ENCODE measurements at regions not wholly inside any gene's neighbourhood (a gene's known extent, or its start where the extent isn't known, plus 50 kb on each side); places are given as distances from the start of the nearest gene placed in this dataset.

DNA sequence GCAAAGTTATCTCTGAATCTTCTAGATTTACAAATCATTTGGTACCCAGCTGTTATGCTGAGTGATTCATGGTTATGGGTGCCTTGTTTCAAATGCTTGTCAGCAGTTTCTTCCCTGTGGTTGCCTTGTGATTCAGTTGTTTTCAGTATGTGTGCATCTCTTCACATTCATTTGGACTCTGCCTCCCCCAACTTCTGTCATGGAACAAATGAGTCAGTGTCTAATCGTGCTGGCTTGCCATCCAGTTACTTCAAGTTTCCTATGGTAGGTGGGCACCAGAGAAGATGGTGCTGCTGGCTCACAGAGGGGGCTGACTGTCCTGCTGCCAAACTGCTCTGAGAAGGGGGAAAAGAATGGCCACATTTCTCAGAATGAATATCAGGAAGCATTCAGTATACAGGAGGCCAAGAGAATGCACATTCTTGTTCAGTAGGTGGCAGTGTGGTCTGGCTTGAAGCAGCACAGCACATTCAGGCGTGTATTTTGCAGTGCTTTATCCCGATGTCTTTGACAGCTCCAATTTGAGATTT lies 260.9 kb downstream of the GLUD2 start:
- no peaks in the 10 kb centered on the region for H3K36me3 ChIP-seq
- intact Hi-C loops (cut with DNase I): no loop called here
- H3K27me3 ChIP-seq: no peaks in the 10 kb centered on the region
- no peak for TF ChIP-seq POLR2A (IDR thresholded peaks at IDR 0.05)
- TF ChIP-seq, protein P1, sequence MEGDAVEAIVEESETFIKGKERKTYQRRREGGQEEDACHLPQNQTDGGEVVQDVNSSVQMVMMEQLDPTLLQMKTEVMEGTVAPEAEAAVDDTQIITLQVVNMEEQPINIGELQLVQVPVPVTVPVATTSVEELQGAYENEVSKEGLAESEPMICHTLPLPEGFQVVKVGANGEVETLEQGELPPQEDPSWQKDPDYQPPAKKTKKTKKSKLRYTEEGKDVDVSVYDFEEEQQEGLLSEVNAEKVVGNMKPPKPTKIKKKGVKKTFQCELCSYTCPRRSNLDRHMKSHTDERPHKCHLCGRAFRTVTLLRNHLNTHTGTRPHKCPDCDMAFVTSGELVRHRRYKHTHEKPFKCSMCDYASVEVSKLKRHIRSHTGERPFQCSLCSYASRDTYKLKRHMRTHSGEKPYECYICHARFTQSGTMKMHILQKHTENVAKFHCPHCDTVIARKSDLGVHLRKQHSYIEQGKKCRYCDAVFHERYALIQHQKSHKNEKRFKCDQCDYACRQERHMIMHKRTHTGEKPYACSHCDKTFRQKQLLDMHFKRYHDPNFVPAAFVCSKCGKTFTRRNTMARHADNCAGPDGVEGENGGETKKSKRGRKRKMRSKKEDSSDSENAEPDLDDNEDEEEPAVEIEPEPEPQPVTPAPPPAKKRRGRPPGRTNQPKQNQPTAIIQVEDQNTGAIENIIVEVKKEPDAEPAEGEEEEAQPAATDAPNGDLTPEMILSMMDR (IDR thresholded peaks at IDR 0.05): peak in 2 of 6 experiments; percentile 7 to 43
- DNase-seq: peak; percentile 0 to 1
- no peaks in the 10 kb centered on the region for H3K9me3 ChIP-seq
- H3K4me1 ChIP-seq: no peaks in the 10 kb centered on the region
- no peak overlapping the region for H3K4me3 ChIP-seq (replicated peaks in 1 of 3)
- H3K27ac ChIP-seq: no peak overlapping the region
- WGBS, 2 donors: 13 to 19% methylated on average over 3 of the region's 3 CpGs

DNA sequence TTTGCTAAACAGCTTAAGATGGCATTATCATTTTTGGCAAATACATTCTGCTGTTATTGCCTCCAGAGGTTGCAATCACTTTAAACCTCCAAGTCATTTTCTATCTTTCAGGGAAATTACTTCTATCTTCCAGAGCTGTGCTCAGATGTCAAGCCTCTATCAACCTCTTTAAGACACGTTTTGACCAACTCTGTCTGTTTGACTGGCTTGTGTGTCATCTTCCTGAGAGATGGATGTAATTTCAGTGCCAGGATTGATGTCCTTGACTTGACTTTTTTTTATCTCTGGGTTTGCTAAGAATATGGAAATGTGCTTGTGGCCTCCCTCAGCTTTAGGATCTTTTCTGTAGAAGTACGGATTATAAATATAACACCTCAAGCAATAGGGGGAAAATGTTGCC lies 263.4 kb downstream of the GLUD2 start:
- Histone ChIP-seq H3K27ac (no peak overlapping the region), H3K9me3 (no peaks in the 10 kb centered on the region), H3K27me3 (no peaks in the 10 kb centered on the region), H3K4me1 (no peaks in the 10 kb centered on the region), H3K36me3 (no peaks in the 10 kb centered on the region), H3K4me3 (replicated peaks in 1 of 3) (no peak overlapping the region)
- WGBS, 2 donors: 88% methylated on average over 2 of the region's 2 CpGs
- intact Hi-C loops (cut with DNase I): no loop called here
- DNase-seq: no peak
- TF ChIP-seq, protein P1 (IDR thresholded peaks at IDR 0.05): no peak
- TF ChIP-seq POLR2A (IDR thresholded peaks at IDR 0.05): no peak

DNA sequence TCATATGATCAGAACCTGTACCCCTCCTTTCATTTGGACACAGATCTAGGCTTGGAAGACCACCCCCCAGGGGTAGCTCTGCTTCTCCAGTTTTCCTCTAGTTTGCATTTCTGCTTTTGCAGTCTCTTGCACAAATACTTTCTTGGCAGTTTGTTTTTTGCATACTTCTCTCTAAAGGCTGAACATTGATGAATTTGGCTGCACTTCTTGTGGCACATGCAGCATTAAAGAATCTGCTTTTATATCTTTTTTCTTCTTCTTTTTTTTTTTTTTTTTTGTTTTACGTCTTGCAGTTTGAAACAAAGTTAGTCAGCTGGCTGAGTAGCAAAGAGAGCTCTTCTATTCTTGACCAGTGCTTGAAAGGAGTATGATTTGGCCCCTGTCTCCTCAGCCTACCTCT lies 273.0 kb downstream of the GLUD2 start:
- intact Hi-C loops (cut with DNase I): no loop called here
- H3K4me1 ChIP-seq: peaks cover 0 to 3% of the 10 kb centered on the region in 2 donors
- WGBS, 2 donors: 64 to 74% methylated on average over 1 of the region's 1 CpG
- no peak for TF ChIP-seq POLR2A (IDR thresholded peaks at IDR 0.05)
- TF ChIP-seq, protein P1 (IDR thresholded peaks at IDR 0.05): no peak
- H3K36me3 ChIP-seq: no peaks in the 10 kb centered on the region
- DNase-seq: no peak
- H3K27me3 ChIP-seq: no peaks in the 10 kb centered on the region
- peak overlapping the region in 2 of 3 donors; percentile 27 to 38 for H3K27ac ChIP-seq
- no peak overlapping the region for H3K4me3 ChIP-seq (replicated peaks in 1 of 3)
- no peaks in the 10 kb centered on the region for H3K9me3 ChIP-seq

DNA sequence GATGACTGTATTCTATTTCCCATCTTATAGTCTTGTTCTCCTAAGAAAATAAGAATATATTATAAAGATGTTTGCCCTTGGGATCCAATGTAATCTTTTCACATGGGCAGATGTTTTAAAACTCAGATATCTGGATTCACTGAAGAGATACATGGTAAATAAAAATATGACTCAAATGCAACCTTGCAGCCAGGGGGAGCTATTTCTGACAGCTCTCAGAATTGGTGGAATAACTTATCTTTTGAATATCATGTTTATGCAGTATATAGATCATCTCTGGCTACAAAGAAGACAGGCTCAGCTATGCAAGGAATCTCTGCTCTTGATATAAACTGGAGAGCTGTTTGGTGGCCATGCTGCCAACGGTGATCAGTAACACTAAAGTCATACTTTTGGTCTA lies 274.7 kb downstream of the GLUD2 start:
- Histone ChIP-seq H3K36me3 (no peaks in the 10 kb centered on the region), H3K9me3 (no peaks in the 10 kb centered on the region), H3K27me3 (no peaks in the 10 kb centered on the region), H3K4me1 (peaks cover 0 to 3% of the 10 kb centered on the region in 2 donors), H3K4me3 (replicated peaks in 1 of 3) (no peak overlapping the region), H3K27ac (no peak overlapping the region)
- intact Hi-C loops (cut with DNase I): no loop called here
- 73 to 94% methylated on average over 1 of the region's 1 CpG for WGBS, 2 donors
- DNase-seq: no peak
- TF ChIP-seq POLR2A (IDR thresholded peaks at IDR 0.05): no peak
- TF ChIP-seq, protein P1 (IDR thresholded peaks at IDR 0.05): no peak

GRCh38 chrX:121323337-121323736 lies 275.9 kb downstream of the GLUD2 start:
- intact Hi-C loops (cut with DNase I): no loop called here
- Histone ChIP-seq H3K4me3 (replicated peaks in 1 of 3) (no peak overlapping the region), H3K36me3 (no peaks in the 10 kb centered on the region), H3K27me3 (no peaks in the 10 kb centered on the region), H3K4me1 (peaks cover 0 to 3% of the 10 kb centered on the region in 2 donors), H3K9me3 (no peaks in the 10 kb centered on the region), H3K27ac (no peak overlapping the region)
- no peak for DNase-seq
- TF ChIP-seq, protein P1 (IDR thresholded peaks at IDR 0.05): no peak
- no peak for TF ChIP-seq POLR2A (IDR thresholded peaks at IDR 0.05)
- 92 to 100% methylated on average over 1 of the region's 1 CpG for WGBS, 2 donors

All from thyroid gland (tissue), 4 donors.